ENCODE measurements at regions not wholly inside any gene's neighbourhood (a gene's known extent, or its start where the extent isn't known, plus 50 kb on each side); places are given as distances from the start of the nearest gene placed in this dataset.

GRCh38 chr12:17381211-17381610, 708.8 kb downstream of the RERGL start:
- TF ChIP-seq POLR2AphosphoS5 (IDR thresholded peaks at IDR 0.05) (no peak), POLR2A (IDR thresholded peaks at IDR 0.05) (no peak), CTCF (IDR thresholded peaks at IDR 0.05) (no peak), EP300 (IDR thresholded peaks at IDR 0.05; ENCODE audit: low read depth) (no peak)

Data from transverse colon (tissue), 4 donors.